Stimulated activated CD4-positive, alpha-beta T cell treated with anti-CD3 and anti-CD28 coated beads, Interleukin-2, amount 100 ng/mL, for 48 hours (primary cell): ENCODE measurements at regions not wholly inside any gene's neighbourhood (a gene's known extent, or its start where the extent isn't known, plus 50 kb on each side); places are given as distances from the start of the nearest gene placed in this dataset.
"Not testable (repeated sequence)": the region's sequence is repeated elsewhere in the genome, so short reads cannot be mapped to it uniquely, and the experiment has no call there.

ENCODE experiments used
- DNase-seq, 2 donors: peaks; one replicate each; pipeline ENCODE4 v3.0.0-alpha.2; 2020

- DNase-seq = no peak
Observed at GRCh38 chr17:69677130-69677529, 262.6 kb downstream of the MAP2K6 start.

DNA sequence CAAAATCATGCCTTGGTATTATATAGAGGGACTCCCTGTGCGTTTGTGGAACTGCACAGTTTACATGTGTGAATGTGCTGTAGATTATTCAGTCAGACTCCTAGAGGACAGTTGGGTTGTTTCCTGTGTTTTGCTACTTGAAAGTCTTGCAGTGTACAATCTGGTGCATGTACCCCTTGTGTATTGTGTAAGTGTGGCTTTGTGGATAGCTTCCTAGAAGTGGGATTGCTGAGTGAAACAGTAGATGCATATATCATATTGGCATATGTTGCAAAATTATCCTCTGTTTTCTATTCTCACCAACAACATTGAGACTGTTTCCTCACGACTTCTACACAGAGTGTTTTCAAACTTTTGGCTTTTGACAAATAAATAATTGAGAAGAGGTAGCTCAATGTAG is 263.7 kb downstream of the MAP2K6 start:
- DNase-seq = no peak

- no peak for DNase-seq
Observed at GRCh38 chr17:69679829-69680228, 265.3 kb downstream of the MAP2K6 start.

- no peak for DNase-seq
Observed at GRCh38 chr17:69684251-69684650, 269.8 kb downstream of the MAP2K6 start.

DNA sequence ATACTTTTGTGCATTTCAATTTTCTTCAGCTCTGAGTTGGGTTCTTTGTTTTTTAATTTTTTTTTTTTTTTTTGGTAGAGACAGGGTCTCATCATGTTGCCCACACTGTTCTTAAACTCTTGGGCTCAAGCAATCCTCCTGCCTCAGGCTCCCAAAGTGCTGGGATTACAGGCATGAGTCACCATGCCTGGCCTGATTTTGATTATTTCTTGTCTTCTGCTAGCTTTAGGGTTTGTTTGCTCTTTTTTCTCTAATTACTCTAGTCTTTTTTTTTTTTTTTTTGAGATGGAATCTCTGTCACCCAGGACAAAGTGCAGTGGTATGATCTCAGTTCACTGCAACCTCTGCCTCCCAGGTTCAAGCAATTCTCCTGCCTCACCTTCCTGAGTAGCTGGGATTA is 270.7 kb downstream of the MAP2K6 start:
- not testable (repeated sequence) for DNase-seq

- no peak for DNase-seq
Observed at GRCh38 chr17:69690531-69690930, 276.0 kb downstream of the MAP2K6 start.

DNA sequence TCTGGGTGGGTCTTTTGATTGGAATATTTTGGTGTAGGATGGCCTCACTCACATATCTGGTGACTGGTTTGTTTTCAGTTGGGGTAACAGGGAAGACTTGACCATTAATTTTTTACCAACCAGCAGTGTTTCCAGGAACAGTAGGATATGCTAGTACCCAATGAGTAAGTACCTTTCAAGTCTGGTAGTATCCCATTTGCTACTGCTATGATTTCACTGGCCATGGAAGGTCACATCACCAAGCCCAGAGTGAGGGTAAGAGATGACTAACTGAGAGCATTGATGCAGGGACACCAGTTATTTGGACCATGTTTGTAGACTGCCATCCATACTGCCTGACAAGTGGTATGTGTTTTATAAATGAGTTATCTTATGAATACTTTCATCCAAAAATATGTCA is 277.7 kb downstream of the MAP2K6 start:
- no peak for DNase-seq

DNA sequence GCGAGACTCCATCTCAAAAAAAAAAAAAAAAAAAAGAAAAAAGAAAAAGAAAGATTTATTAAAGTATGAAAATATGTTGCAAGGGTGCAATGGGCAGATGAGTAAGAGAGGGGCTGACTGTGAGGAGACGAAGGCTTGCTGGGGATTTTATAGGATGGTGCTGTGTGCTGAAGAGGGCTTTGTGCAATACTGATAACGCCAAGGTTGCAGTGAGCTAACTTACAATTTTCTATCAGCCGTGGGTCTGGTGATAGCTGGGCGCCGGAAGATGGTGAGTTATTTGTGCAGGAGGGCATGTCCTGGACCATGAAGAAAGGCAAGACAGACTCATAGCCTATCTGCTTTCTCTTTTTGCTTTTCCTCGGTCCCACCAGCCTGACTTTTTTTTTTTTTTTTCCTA is 281.1 kb downstream of the MAP2K6 start:
- no peak for DNase-seq

DNA sequence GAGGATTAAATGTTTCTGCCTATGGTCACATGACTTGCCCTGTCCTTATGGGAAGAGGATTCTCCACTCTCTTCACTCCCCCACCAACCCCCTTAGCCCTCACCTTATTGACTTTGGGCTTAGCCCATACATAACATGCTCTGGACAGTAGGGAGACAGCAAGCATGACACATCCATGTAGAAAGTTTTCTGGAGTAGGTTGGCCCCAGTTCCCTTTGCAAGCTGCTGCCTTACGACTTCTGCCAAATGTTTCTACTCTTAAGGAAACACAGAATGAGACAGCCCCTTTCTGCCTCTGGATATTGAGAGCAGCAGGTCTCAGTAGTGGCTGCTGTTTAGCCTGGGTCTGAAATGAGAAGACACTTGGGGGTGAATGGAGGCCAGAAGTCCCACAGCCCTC is 282.2 kb downstream of the MAP2K6 start:
- no peak for DNase-seq

- not testable (repeated sequence) for DNase-seq
Observed at GRCh38 chr17:69698352-69698751, 283.9 kb downstream of the MAP2K6 start.

DNA sequence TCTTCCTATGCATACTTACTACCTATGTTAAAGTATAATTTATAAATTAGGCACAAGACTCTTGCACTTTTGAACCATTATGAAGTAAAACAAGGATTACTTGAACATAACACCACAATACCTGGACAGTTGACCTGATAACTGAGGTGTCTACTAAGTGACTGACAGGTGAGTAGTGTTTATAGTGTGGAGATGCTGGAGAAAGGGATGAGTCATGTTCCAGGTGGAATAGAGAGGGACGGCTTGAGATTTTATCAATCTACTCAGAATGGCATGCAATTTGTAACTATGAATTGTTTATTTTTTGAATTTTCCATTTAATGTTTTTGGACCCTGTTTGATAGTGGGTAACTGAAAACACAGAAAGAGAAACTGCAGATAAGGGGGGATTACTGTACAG is 287.6 kb downstream of the MAP2K6 start:
- no peak for DNase-seq

GRCh38 chr17:69703751-69704150 is 289.3 kb downstream of the MAP2K6 start:
- no peak for DNase-seq

GRCh38 chr17:69704935-69705334 is 290.4 kb downstream of the MAP2K6 start:
- DNase-seq = no peak

DNA sequence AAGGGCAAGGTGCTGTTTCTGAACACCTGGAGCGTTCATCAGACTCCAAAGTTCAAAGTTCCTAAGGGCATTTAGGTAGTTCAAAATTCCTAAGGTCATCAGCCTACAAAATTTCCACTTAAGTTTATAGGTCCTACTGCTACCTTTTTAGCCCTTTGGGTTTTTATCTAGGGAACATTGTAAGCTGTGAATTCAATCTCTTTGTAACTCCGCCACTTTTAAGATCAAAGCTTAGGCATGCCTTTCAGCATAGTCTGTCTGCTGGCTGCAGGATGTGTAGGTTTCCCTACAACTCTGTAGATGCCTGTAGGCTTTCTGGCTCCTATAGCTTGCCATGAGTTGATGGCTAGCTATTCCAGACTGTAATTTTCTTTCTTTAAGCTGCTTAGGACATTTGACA is 291.6 kb downstream of the MAP2K6 start:
- no peak for DNase-seq

GRCh38 chr17:69709441-69709840 is 294.9 kb downstream of the MAP2K6 start:
- no peak for DNase-seq

GRCh38 chr17:69710926-69711325 is 296.4 kb downstream of the MAP2K6 start:
- no peak for DNase-seq

DNA sequence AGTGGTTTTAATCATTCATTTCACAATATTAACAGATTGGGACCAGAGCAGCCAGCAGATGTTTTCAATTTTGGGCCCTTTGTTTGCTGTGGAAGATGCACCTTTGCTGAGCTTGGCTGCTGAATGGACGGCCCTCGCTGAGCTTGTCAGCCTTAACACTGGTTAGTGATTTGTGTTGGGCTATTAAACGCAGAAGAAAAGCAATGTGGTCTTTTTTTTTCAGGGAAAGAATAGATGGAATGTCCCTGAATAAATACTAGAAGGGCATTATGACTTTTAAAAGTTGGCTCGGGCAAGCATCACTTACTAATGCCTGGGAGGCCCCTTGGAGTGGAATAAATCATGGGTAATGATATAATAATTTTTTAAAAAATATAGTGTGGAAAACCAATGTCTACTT is 297.0 kb downstream of the MAP2K6 start:
- DNase-seq = no peak

- no peak for DNase-seq
Observed at GRCh38 chr17:69712801-69713311, 298.4 kb downstream of the MAP2K6 start.

- no peak for DNase-seq
Observed at GRCh38 chr17:69713815-69714214, 299.3 kb downstream of the MAP2K6 start.

DNA sequence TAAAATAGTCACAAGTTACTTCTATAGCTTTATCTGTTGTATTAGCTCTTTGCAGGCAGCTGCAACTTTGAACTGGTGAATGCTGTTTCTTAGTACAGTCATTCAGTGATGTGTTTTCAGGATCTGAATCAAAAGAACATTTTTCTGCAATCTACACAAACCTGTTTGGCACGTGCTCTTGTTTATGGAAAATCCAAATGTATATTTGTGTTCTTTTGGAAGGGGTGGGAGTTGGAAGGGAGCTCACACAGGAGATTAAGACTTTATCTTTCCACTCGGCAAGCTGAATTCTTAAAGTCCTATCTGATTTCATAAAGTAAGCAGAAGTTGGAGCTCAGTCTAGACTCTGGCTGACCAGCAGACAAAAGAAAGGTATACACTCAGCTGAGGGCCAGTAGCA is 300.2 kb downstream of the MAP2K6 start:
- no peak for DNase-seq

GRCh38 chr17:69715656-69716055 is 301.2 kb downstream of the MAP2K6 start:
- no peak for DNase-seq

GRCh38 chr17:69716556-69716955 is 302.1 kb downstream of the MAP2K6 start:
- no peak for DNase-seq

- DNase-seq = no peak
Observed at GRCh38 chr17:69717214-69717613, 302.7 kb downstream of the MAP2K6 start.

DNA sequence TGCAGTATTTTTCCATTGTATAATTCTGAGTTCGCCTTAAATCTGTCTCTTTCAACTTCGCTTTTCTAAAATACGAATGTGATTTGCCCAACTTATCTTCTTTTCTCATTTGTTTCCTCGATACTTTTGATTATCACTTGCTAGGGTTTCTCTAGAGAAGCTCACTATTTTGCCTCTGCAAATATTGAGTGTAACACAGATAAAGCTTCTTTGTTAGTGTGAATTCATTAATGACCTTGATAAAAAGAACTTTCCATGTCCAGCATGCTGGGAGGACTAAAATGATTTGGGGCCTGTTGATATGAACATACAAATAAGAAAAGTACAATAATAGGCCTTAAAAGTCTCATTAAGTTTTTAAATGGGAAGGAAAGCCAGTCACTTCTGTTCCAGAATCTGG is 303.3 kb downstream of the MAP2K6 start:
- DNase-seq = no peak

DNA sequence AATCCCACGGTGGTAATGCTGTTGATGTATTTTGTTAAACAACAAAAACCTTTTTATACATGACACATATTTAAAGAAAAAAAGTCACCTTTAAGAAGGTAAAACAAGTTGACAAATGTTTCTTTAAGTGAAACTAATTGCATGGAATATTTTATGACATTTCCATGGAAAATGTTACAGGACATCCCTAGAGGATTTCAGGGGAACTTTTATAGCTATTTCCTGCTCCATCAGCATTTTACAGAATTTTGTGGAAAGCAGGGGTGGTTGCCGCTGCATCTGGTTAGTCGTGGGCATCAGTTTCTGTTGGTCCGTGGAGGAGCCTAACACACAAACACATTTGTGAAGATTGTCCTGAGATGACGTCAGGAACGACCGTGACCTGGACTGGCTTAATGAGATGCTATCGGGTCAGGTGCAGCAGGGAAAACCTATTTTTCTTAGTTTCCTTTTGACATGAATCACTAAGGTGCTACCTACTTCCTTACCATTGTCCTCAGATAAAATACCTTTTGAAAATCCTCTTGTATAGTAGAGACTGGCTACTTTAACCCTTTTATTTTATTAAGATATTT is 305.1 kb downstream of the MAP2K6 start:
- DNase-seq = no peak

GRCh38 chr17:69722518-69722917 is 308.0 kb downstream of the MAP2K6 start:
- no peak for DNase-seq
